H1 (cell line): ENCODE measurements at regions not wholly inside any gene's neighbourhood (a gene's known extent, or its start where the extent isn't known, plus 50 kb on each side); places are given as distances from the start of the nearest gene placed in this dataset.

Source experiments
- ASH2L ChIP-seq: fragments of 200-600, 300-600 bp; sonication (generic); IDR thresholded peaks from one replicate; pipeline ENCODE4 v1.7.1; 2017; ENCODE audit warnings: low read length
- ATF2 ChIP-seq: IDR thresholded peaks from 2 replicates; pipeline ENCODE4 v1.6.1; 2012; ENCODE audit warnings: low read length, inconsistent platforms
- CEBPB ChIP-seq: IDR thresholded peaks from 2 replicates; pipeline ENCODE4 v1.6.1; 2012; ENCODE audit warnings: low read depth, low read length
- CTBP2 ChIP-seq: IDR thresholded peaks from 2 replicates; pipeline ENCODE4 v1.7.0; 2011; ENCODE audit warnings: borderline replicate concordance, mild to moderate bottlenecking, moderate library complexity, mixed read lengths, low read length; ENCODE audit not compliant: insufficient read depth, insufficient read length
- GABPA ChIP-seq: IDR thresholded peaks from 2 replicates; pipeline ENCODE4 v1.6.1; 2011; ENCODE audit warnings: mild to moderate bottlenecking, low read length, moderate library complexity, borderline replicate concordance; ENCODE audit not compliant: insufficient read depth
- HDAC2 ChIP-seq, 2 experiments: fragments of 300-600 bp in 1 of 2; sonication (generic) in 1 of 2; IDR thresholded peaks; 2 replicates each; pipeline ENCODE4 v1.6.1; 2011 to 2012; ENCODE audit warnings: low read depth in 2 of 2, low read length in 2 of 2, mild to moderate bottlenecking in 2 of 2, moderate library complexity in 2 of 2, borderline replicate concordance in 1 of 2, inconsistent platforms in 1 of 2
- JUND ChIP-seq: IDR thresholded peaks from 2 replicates; pipeline ENCODE4 v1.6.1; 2011; ENCODE audit warnings: mild to moderate bottlenecking, improper control_type of control experiment, low read length
- RBBP5 ChIP-seq: IDR thresholded peaks from 2 replicates; pipeline ENCODE4 v1.7.1; 2012; ENCODE audit warnings: low read depth, mild to moderate bottlenecking, inconsistent platforms, low read length, moderate library complexity, borderline replicate concordance
- RXRA ChIP-seq: IDR thresholded peaks from 2 replicates; pipeline ENCODE4 v1.6.1; 2011; ENCODE audit warnings: low read depth, mild to moderate bottlenecking, low read length, moderate library complexity; ENCODE audit not compliant: insufficient read depth
- SIN3A ChIP-seq, 2 experiments: IDR thresholded peaks in 1 of 2; conservative IDR thresholded peaks in 1 of 2; 2 replicates each; pipeline ENCODE4 v1.6.1; 2011 to 2012; ENCODE audit warnings: low read length in 2 of 2, improper control_type of control experiment in 1 of 2, low read depth in 1 of 2, mild to moderate bottlenecking in 1 of 2
- SP2 ChIP-seq: IDR thresholded peaks from 2 replicates; pipeline ENCODE4 v1.6.1; 2012; ENCODE audit warnings: mild to moderate bottlenecking, low read length, inconsistent platforms
- SRF ChIP-seq: IDR thresholded peaks from 2 replicates; pipeline ENCODE4 v1.6.1; 2011; ENCODE audit warnings: mild to moderate bottlenecking, low read depth, low read length, moderate library complexity
- TCF12 ChIP-seq: IDR thresholded peaks from 2 replicates; pipeline ENCODE4 v1.6.1; 2011; ENCODE audit warnings: low read depth, mild to moderate bottlenecking, low read length
- TEAD4 ChIP-seq: IDR thresholded peaks from 2 replicates; pipeline ENCODE4 v1.6.1; 2012; ENCODE audit warnings: low read depth, low read length, inconsistent platforms, mixed read lengths
- ZNF274 ChIP-seq: IDR thresholded peaks from 2 replicates; pipeline ENCODE4 v1.7.0; 2012; ENCODE audit warnings: low read length, borderline replicate concordance; ENCODE audit errors: extremely low read depth

DNA sequence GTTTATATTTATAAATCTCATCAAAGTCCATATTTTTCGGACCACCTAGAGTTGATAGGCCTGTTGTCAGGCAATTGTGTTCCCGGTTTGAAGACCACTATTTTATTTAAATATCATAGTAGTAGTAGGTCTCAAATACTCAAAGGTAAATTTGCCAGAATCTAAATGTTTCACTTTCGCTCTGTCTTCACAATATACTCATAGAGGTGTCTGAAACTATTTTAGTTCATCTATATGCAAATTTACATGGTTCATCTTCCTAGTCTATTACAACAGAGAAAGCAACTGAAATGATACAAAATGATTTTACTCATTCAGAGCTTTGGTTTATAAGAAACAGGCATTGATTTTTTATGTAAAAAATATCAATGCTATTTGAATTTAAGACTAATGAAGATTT is 1897.5 kb downstream of the EFNA5 start (continued):
- TF ChIP-seq CTBP2 (no peak), GABPA (no peak), TEAD4 (no peak), SP2 (no peak), HDAC2 (IDR thresholded peaks at IDR 0.05; ENCODE audit: borderline replicate concordance in 1 of 2, low read depth in 2 of 2, low read length in 2 of 2) (no peak), ASH2L (no peak), ZNF274 (no peak), CEBPB (no peak), ATF2 (no peak), RXRA (no peak), TCF12 (no peak), SIN3A (conservative IDR thresholded peaks at IDR 0.05 in 1 of 2, IDR thresholded peaks at IDR 0.05 in 1 of 2; ENCODE audit: low read depth in 1 of 2, low read length in 2 of 2) (no peak), JUND (no peak), RBBP5 (no peak), SRF (no peak)
